GM12872 (cell line): ENCODE measurements at regions not wholly inside any gene's neighbourhood (a gene's known extent, or its start where the extent isn't known, plus 50 kb on each side); places are given as distances from the start of the nearest gene placed in this dataset.

Experiments
- TF ChIP-seq, protein P1 (sequence below): IDR thresholded peaks from 3 replicates; pipeline ENCODE4 v1.5.1; 2011; ENCODE audit warnings: low read depth, mild to moderate bottlenecking, low read length, moderate library complexity; ENCODE audit not compliant: insufficient read depth

DNA sequence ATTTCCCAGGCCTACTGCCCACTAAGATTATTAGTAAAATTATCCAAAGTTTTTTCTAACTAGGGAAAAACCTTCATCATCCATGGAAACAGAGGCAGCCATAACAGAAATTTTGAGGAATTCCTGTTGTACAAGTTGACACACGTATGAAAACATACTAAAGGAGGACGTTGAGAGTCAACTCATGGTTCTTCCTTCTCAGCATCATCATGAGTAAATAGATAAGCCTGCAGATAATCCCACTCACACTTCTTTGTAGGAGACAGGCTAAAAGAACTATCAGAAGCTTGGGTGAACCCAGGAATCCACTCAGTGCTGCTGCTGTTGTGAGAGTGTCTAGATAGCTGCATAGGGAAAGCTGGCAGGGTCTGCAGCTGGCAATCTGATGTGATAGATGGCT lies 694.8 kb upstream of the NR2F2 start:
- TF ChIP-seq, protein P1, sequence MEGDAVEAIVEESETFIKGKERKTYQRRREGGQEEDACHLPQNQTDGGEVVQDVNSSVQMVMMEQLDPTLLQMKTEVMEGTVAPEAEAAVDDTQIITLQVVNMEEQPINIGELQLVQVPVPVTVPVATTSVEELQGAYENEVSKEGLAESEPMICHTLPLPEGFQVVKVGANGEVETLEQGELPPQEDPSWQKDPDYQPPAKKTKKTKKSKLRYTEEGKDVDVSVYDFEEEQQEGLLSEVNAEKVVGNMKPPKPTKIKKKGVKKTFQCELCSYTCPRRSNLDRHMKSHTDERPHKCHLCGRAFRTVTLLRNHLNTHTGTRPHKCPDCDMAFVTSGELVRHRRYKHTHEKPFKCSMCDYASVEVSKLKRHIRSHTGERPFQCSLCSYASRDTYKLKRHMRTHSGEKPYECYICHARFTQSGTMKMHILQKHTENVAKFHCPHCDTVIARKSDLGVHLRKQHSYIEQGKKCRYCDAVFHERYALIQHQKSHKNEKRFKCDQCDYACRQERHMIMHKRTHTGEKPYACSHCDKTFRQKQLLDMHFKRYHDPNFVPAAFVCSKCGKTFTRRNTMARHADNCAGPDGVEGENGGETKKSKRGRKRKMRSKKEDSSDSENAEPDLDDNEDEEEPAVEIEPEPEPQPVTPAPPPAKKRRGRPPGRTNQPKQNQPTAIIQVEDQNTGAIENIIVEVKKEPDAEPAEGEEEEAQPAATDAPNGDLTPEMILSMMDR, result no peak

DNA sequence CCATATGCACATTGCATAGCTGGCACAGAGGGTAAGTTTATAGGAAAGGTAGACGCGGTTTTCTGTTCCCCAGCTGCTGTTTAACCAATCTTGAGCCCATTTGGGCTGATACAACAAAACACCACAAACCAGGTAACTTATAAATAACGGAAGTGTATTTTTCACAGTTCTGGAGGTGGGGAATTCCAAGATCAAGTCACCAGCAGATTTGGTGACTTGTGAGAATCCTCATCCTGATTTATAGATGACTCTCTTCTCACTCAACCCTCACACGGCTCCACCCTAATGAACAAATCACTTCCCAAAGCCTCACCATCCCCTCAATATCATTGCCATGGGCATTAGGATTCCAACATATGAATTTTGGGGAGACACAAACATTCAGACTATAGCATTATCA lies 694.4 kb upstream of the NR2F2 start:
- TF ChIP-seq, protein P1, result no peak

DNA sequence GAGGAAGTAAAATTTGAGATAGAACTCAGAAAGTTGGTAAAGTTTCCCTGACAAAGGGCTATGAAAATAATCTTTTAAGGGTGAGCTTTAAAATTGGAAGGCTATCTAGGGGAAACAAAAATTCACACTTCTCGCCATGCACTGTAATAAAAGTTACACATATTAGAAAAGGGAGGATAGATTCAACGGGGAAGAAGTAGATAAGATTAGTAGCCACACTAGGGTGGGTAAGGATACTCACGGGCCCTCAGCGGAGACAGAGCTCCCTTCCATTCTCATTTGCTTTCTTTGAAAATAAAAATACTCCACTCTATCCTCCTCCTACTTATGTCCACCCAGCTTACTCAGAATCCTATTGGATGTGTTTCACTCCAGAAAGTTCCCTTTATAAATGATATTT lies 691.3 kb upstream of the NR2F2 start:
- TF ChIP-seq, protein P1, result no peak

DNA sequence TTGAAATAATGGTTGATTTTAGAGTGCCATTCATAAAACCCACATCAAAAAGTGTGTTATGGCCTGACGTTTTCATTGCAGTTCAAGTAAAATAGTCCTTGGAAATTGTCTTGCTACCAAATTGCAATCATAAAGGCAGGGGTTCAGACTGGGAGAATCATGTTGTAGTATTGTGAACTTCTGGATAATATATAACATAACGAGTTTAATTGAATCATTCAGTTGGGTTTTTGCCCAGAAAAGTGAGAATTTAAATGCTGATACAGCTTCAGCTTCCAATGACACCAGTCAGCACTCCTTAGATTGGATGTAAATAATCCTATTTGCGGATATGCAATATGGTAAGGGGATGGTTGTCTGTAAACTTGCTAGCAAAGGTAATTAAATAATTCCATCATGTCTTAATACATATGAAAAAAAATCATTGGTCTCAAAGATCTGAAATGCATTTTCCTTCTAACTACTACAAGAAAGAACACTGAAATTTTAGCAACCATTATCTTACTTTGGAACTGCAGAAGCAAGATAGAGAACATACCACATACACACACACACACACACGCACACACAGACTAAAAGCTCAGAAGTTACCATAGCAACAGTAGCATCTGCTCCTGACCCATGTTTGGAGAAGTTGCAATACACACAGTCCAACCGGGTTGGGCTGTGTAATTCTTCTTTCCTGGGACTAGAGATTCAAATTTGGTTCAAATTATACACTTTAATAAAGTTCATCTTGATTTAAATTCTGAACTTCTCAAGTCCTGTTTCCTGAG lies 686.2 kb upstream of the NR2F2 start:
- TF ChIP-seq, protein P1, result no peak

DNA sequence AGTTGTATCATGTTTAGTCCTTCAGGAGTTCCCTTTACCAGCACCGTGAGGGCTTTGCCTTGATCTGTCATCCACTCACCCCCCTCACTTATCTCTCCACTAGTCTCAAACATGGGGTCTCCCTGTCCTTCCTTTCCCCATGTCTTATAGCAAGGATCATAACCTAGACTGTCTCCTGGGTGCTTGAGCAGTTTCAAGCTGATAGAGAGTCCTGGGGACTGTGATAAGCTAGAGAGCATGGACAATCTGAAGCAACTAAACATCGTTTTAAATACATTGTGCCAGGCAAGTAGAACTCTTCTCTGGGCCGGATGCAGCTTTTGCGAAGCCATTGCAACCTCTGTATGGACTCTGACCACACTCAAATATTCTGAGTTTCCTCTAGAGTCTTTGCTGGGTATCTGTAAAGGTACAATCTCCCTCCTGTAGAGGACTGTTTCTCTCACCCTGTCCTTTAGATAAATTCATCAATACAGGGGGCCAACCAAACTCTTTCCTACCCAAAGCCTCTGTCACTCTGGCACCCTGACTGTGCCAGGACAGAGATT lies 684.6 kb upstream of the NR2F2 start:
- TF ChIP-seq, protein P1, result no peak

DNA sequence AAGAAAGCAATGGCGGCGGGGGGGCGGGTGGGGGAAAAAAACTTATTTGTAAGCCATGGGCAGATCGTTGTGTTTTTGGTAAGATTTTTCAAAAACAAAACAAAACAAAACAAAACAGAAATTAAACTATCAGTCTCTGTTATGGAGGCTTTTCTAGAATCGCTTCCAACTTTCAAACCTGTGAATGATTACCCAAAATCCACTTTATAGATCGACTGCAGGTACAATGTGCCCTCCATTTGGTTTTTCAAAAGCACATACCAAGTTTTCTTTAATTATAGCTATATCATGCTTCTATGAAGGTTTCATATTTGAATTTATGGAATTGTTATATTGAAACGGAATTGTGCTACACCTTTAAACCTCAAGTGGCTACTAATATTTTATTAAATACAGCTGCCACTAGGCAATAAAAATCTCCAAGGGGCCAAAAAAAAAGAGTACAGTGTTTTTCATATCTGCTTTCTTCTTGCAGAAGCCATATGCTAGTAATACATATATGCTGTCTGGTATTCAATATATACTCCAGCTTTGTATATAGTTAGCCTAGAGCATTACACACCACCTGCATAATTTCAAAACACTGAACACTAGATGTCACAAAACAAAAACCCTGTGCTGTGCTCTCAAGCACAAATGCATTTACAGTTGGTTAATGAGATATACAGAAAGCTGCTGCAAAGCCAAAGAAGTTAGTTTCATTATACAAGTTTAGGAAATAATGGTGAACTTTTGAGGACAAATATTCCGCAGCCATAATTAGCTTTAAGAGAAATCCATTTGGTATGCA lies 683.8 kb upstream of the NR2F2 start:
- TF ChIP-seq, protein P1, result no peak

DNA sequence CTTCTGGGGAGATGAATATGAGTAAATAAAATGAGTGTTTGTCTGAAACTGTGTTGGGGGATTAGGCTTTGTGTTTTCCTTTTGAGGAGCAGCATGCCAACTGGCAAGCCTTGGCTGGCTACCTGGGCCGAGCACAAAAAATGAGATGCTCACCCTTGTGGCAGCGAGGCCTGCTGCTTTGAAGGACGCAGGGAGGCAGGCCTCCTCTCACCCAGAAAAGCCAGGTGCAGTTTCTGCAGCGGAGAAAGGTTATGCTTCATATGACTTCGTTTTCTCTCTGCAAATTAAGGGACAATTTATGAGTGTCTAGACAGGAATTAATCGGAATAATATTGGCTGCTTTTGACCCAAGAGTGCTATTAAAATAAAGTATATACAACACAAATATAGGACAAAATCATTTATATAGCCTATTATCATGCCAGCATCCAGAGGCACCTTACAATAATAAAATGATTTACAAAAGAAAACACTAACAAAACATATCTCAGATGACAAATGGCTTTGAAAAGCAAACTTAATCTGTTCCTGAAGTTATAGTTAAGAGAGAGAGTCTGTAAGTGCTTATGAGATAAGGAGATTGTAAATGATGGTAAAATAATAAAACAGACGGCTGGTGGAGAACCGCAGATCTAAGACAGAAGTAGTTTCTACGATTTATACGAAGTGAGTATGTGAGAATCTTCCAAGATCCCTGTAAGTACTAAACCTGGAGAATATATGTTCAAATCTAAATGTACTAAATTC lies 682.8 kb upstream of the NR2F2 start:
- TF ChIP-seq, protein P1, result no peak
